Stomach (tissue), 8 donors: ENCODE measurements at regions not wholly inside any gene's neighbourhood (a gene's known extent, or its start where the extent isn't known, plus 50 kb on each side); places are given as distances from the start of the nearest gene placed in this dataset.

Experiments
- DNase-seq, 2 donors: peaks; one replicate each; pipeline versions ENCODE4 v3.0.0 to v3.0.0-alpha.2; 2013 to 2019
- H3K27ac ChIP-seq, 5 donors: fragments of 200-600 bp in 4 of 5; sonication (generic) in 4 of 5; one replicate each; pipeline ENCODE4 v1.5.1; 2013 to 2019; ENCODE audit warnings: mild to moderate bottlenecking in 1 of 5, moderate library complexity in 1 of 5
- H3K27me3 ChIP-seq, 3 donors: fragments of 200-600 bp; sonication (generic); one replicate each; pipeline ENCODE4 v1.5.1; 2017 to 2019; ENCODE audit warnings: mixed run types in 1 of 3
- H3K36me3 ChIP-seq, 4 donors: fragments of 200-600 bp; sonication (generic); 1 replicate in 3 of 4; 2 replicates in 1 of 4; pipeline ENCODE4 v1.5.1; 2016 to 2019
- H3K4me1 ChIP-seq, 4 donors: fragments of 200-600 bp; sonication (generic); one replicate each; pipeline ENCODE4 v1.5.1; 2016 to 2019
- H3K4me3 ChIP-seq, 4 donors: fragments of 200-600 bp; sonication (generic) in 3 of 4; one replicate each; pipeline ENCODE4 v1.5.1; 2016 to 2019; ENCODE audit warnings: mild to moderate bottlenecking in 1 of 4
- H3K9me3 ChIP-seq, 4 donors: fragments of 200-600 bp; sonication (generic); one replicate each; pipeline ENCODE4 v1.5.1; 2016 to 2019
- EP300 ChIP-seq: sonication (generic); formaldehyde crosslinking; IDR thresholded peaks from one replicate; pipeline ENCODE4 v1.6.1; 2017; ENCODE audit warnings: antibody characterized with exemption
- POLR2A ChIP-seq, 4 donors: fragments of 450-650 bp; IDR thresholded peaks; one replicate each; pipeline ENCODE4 v1.6.1; 2016; ENCODE audit warnings: antibody characterized with exemption in 4 of 4, control low read depth in 2 of 4, mild to moderate bottlenecking in 1 of 4, moderate library complexity in 1 of 4
- POLR2AphosphoS5 ChIP-seq, 3 donors: sonication (generic); formaldehyde crosslinking; IDR thresholded peaks; one replicate each; pipeline ENCODE4 v1.6.1; 2016; ENCODE audit warnings: antibody characterized with exemption in 3 of 3
- WGBS, 5 donors: extraction: QIAGEN DNeasy Blood & Tissue Kit in 3 of 5; methylation state at CpG; one replicate each; pipeline versions ENCODE4 v1.1.5 to v1.1.7; 2013 to 2018; 5-methylcytosine and 5-hydroxymethylcytosine counted together
- intact Hi-C: fragments of 100-400 bp; cut with DNase I; formaldehyde crosslinking; loops from one replicate; pipeline ENCODE4 v1.15.1; 2023; ENCODE audit warnings: low total_unique reads
- TF ChIP-seq, protein P1 (sequence below), 7 experiments: fragments of 450-650 bp in 4 of 7; fragments of 200-600 bp in 3 of 7; sonication (generic) in 3 of 7; IDR thresholded peaks; one replicate each; pipeline ENCODE4 v1.5.1; 2016 to 2019; ENCODE audit warnings: antibody characterized with exemption in 7 of 7, control low read depth in 2 of 7, mild to moderate bottlenecking in 1 of 7
- donor health status: healthy with polysubstance abuse.
- donor health status: Bipolar disorder and iron deficiency.
- donor health status: healthy.

DNA sequence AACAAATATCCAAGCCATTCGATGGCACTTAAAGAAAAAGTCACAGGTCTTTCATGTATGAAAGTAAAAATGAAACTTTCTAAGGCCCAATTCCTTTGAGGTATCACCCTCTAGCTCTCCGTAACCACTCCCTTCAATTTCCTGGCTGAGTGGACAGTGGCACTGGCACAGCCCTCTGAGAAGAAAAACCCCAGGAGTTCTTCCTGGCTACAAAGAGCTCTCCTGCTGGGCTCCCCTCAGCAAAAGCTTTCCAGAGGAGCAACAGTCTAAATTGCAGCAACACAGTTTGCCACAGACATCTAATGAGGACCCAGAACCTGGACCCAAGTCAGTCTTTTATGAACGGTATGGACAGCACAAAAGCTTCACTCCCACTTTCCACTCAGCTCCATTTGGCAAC, 71.8 kb downstream of the FUNDC1 start:
- H3K4me1 ChIP-seq = no peaks in the 10 kb centered on the region
- WGBS, 5 donors = 65 to 77% (median 77%) methylated on average over 3 of the region's 3 CpGs
- no peak overlapping the region for H3K27ac ChIP-seq
- no peaks in the 10 kb centered on the region for H3K9me3 ChIP-seq
- intact Hi-C loops = no loop called here
- no peaks in the 10 kb centered on the region for H3K36me3 ChIP-seq
- no peak for DNase-seq
- H3K4me3 ChIP-seq = no peak overlapping the region
- TF ChIP-seq, protein P1, sequence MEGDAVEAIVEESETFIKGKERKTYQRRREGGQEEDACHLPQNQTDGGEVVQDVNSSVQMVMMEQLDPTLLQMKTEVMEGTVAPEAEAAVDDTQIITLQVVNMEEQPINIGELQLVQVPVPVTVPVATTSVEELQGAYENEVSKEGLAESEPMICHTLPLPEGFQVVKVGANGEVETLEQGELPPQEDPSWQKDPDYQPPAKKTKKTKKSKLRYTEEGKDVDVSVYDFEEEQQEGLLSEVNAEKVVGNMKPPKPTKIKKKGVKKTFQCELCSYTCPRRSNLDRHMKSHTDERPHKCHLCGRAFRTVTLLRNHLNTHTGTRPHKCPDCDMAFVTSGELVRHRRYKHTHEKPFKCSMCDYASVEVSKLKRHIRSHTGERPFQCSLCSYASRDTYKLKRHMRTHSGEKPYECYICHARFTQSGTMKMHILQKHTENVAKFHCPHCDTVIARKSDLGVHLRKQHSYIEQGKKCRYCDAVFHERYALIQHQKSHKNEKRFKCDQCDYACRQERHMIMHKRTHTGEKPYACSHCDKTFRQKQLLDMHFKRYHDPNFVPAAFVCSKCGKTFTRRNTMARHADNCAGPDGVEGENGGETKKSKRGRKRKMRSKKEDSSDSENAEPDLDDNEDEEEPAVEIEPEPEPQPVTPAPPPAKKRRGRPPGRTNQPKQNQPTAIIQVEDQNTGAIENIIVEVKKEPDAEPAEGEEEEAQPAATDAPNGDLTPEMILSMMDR (IDR thresholded peaks at IDR 0.05) = no peak
- TF ChIP-seq EP300 (no peak), POLR2A (IDR thresholded peaks at IDR 0.05) (no peak), POLR2AphosphoS5 (IDR thresholded peaks at IDR 0.05) (no peak)
- H3K27me3 ChIP-seq = no peaks in the 10 kb centered on the region

DNA sequence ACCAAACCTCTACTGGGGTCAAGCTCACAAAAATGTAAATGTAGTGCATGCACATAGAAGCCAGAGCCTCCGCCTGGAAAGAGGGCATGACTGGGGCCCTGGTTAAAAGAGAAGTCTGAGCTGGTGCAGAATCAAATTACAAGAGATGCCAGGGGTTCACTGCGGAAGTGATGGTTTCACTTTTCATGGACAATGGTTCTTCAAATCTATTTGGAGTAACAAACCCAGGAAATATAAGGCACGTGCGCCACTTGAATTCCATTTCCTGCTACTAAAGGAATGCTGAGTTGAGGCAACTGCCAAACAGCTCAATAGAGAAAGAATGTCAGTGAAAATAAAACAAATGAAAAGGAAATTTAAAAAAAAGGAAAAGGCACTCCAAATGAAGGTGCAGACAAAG, 79.8 kb downstream of the FUNDC1 start:
- H3K27ac ChIP-seq = no peak overlapping the region
- no peak overlapping the region for H3K4me3 ChIP-seq
- intact Hi-C loops = no loop called here
- TF ChIP-seq POLR2AphosphoS5 (IDR thresholded peaks at IDR 0.05) (no peak), EP300 (no peak), POLR2A (IDR thresholded peaks at IDR 0.05) (no peak)
- TF ChIP-seq, protein P1 (IDR thresholded peaks at IDR 0.05) = no peak
- no peaks in the 10 kb centered on the region for H3K27me3 ChIP-seq
- H3K9me3 ChIP-seq = peaks cover 0 to 5% (median 0%) of the 10 kb centered on the region in 4 donors
- whole genome bisulfite sequencing, 5 donors = 54 to 80% (median 71%) methylated on average over 3 to 4 of the region's 4 CpGs
- H3K36me3 ChIP-seq = no peaks in the 10 kb centered on the region
- DNase-seq = peak in 1 of 2 donors; percentile 11
- H3K4me1 ChIP-seq = no peaks in the 10 kb centered on the region

DNA sequence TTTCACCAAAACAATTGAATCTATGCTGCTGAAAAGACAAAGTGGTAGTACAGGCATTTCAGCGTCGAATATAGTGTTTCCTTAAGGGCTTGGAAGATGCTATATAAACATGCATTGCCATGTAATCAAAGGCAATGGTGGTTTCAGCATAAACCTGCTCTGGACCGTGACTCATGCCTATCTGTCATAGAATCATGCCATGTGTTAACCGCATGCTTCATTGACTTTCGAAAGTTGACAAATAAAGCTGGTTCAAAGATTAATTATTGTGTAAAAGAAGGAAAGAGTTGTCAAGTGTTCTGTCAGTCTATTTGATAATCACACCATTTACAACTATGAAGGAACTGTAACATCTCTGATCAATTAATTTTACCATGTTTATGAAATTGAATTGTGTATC, 83.2 kb downstream of the FUNDC1 start:
- Histone ChIP-seq H3K27ac (no peak overlapping the region), H3K36me3 (no peaks in the 10 kb centered on the region), H3K9me3 (peaks cover 0 to 11% (median 4%) of the 10 kb centered on the region in 4 donors), H3K4me1 (no peaks in the 10 kb centered on the region), H3K4me3 (no peak overlapping the region), H3K27me3 (no peaks in the 10 kb centered on the region)
- intact Hi-C loops = no loop called here
- TF ChIP-seq EP300 (no peak), POLR2A (IDR thresholded peaks at IDR 0.05) (no peak), POLR2AphosphoS5 (IDR thresholded peaks at IDR 0.05) (no peak)
- TF ChIP-seq, protein P1 (IDR thresholded peaks at IDR 0.05) = no peak
- DNase-seq = peak in 1 of 2 donors; percentile 6
- WGBS, 5 donors = 64 to 92% (median 85%) methylated on average over 5 of the region's 5 CpGs

DNA sequence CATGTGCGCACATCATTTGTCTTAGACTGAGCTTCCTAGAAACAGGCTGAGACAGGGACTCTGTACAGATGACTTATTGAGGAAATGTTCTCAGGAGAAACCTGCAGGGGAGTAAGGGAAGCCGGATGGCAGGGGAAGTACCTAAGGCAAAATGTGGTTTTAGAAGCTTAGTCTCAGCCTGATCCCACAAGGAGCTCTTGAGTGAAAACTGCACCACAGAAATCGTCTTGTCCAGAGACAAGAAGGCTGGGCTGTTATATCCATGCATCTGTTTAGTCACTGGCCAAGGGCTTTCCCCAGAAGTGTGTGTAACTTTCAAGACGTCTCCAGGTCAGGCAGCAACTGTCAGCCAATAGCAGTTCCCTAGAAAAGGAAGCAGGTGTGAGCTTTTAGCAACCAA, 86.0 kb downstream of the FUNDC1 start:
- intact Hi-C loops = no loop called here
- WGBS, 5 donors = 70 to 84% (median 75%) methylated on average over 4 of the region's 4 CpGs
- H3K27me3 ChIP-seq = no peaks in the 10 kb centered on the region
- no peak overlapping the region for H3K27ac ChIP-seq
- H3K9me3 ChIP-seq = peaks cover 0 to 11% (median 4%) of the 10 kb centered on the region in 4 donors
- TF ChIP-seq, protein P1 (IDR thresholded peaks at IDR 0.05) = no peak
- TF ChIP-seq EP300 (no peak), POLR2A (IDR thresholded peaks at IDR 0.05) (no peak), POLR2AphosphoS5 (IDR thresholded peaks at IDR 0.05) (no peak)
- DNase-seq = no peak
- no peaks in the 10 kb centered on the region for H3K36me3 ChIP-seq
- no peaks in the 10 kb centered on the region for H3K4me1 ChIP-seq
- H3K4me3 ChIP-seq = no peak overlapping the region
